Motor neuron (in vitro differentiated cells): ENCODE measurements at regions not wholly inside any gene's neighbourhood (a gene's known extent, or its start where the extent isn't known, plus 50 kb on each side); places are given as distances from the start of the nearest gene placed in this dataset.
A peak's percentile ranks its signal among the peaks of the same experiment; 100 is the strongest.

Experiments
- ATAC-seq, 8 experiments: fragments of 200-7000 bp; cut with Tn5 transposase; replicated peaks in 6 of 8; 2 replicates each; pipeline ENCODE4 v1.8.0; 2021; ENCODE audit warnings: mild to moderate bottlenecking in 8 of 8, moderate library complexity in 8 of 8
- H3K27ac ChIP-seq, 2 donors: fragments of 250-450 bp; sonication (Bioruptor Pico); 2 replicates each; pipeline ENCODE4 v1.9.0; 2021; ENCODE audit warnings: antibody characterized with exemption in 2 of 2, mild to moderate bottlenecking in 2 of 2, moderate library complexity in 1 of 2
- H3K4me1 ChIP-seq, 2 donors: fragments of 250-450 bp; sonication (Bioruptor Pico); replicated peaks in 1 of 2; 2 replicates each; pipeline ENCODE4 v1.6.1; 2021; ENCODE audit warnings: antibody characterized with exemption in 2 of 2, mild to moderate bottlenecking in 2 of 2, moderate library complexity in 1 of 2
- H3K4me3 ChIP-seq, 5 donors: fragments of 250-450 bp; sonication (Bioruptor Pico); 2 replicates each; pipeline ENCODE4 v1.9.0; 2021; ENCODE audit warnings: antibody characterized with exemption in 5 of 5, mild to moderate bottlenecking in 5 of 5, moderate library complexity in 4 of 5
- WGBS, 10 experiments: fragments of 450-650 bp; shearing (Covaris generic); methylation state at CpG; one replicate each; pipeline ENCODE4 v1.0.0; 2022; 5-methylcytosine and 5-hydroxymethylcytosine counted together
- in situ Hi-C, 9 experiments: fragments of 400-800 bp; cut with MboI; loops; one replicate each; pipeline ENCODE4 v1.15.0; 2021; ENCODE audit warnings: low sequenced_read_pairs in 9 of 9, low pct_unique_long_range_greater_than_20kb in 2 of 9; ENCODE audit not compliant: unreplicated experiment in 9 of 9

- in situ Hi-C loops, result no loop called here
- no CpG with 5 or more reads among the region's 4 CpGs for WGBS, 10 experiments
- no peak overlapping the region for H3K27ac ChIP-seq
- peaks cover 5 to 9% of the 10 kb centered on the region in 2 donors for H3K4me1 ChIP-seq
- ATAC-seq, result peak in 2 of 8 experiments; percentile 44 to 51
- no peak overlapping the region for H3K4me3 ChIP-seq
These were observed 819.2 kb downstream of the NLGN4Y start for GRCh38 chrY:15343522-15343921.

DNA sequence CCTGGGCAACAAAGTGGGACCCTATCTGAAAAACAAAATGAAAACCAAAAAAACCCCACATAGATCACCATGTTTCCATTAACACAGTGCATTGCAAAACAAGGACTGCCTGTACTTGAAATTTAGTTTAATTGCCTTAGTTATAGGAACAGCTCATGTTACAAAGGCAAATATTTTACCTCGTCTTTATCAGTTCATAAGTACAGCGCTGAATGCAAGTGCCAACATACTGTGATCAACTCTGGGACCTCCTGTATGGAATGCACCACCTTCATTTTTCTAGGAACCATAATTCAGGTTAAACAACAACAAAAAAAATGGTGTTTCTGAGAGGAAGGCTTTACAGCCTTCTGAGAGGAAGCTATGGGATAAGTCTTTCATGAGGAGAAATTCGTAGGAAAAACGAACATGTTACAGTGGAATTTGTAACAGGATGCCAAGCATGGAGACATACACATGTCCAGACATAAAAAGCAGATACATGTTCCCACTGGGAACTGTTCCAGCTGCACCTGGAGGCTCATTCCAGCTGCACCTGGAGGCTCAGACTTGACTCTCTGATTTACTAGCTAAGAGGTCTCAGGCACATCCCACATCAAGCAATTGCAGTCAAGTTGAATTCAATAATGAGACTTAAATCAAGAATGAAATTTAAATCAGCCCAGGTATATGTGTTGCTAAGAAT is 821.3 kb downstream of the NLGN4Y start:
- in situ Hi-C loops, result no loop called here
- ATAC-seq, result no peak
- 0 to 93% methylated on average over 2 to 3 of the region's 4 CpGs; no CpG with 5 or more reads in 8 of the 10 experiments for WGBS, 10 experiments
- no peak overlapping the region for H3K27ac ChIP-seq
- no peak overlapping the region for H3K4me3 ChIP-seq
- H3K4me1 ChIP-seq, result peaks cover 5 to 9% of the 10 kb centered on the region in 2 donors

GRCh38 chrY:15349351-15349750 is 825.0 kb downstream of the NLGN4Y start:
- in situ Hi-C loops, result no loop called here
- no peak overlapping the region for H3K27ac ChIP-seq
- no peaks in the 10 kb centered on the region for H3K4me1 ChIP-seq
- H3K4me3 ChIP-seq, result no peak overlapping the region
- no peak for ATAC-seq
- 0 to 60% (median 14%) methylated on average over 1 to 2 of the region's 2 CpGs; no CpG with 5 or more reads in 7 of the 10 experiments for WGBS, 10 experiments

DNA sequence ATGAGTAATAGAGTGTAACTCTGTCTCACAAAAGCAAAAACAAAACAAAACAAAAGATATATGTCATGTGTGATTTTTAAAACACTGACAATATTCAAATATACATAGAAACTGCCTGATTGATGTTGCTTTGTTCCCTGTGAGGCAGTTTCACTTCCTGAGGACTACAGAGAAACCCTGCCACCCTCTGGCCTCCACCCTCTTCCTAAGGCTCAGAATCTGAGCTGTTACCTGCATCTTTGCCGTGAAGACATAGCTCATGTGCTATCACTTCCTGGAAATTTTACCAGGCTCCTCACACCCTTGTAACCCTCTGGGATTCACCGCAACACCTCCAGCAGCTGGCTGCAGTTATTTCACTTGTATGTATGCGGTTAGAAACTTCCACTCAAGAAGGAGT is 831.0 kb downstream of the NLGN4Y start:
- ATAC-seq, result no peak
- H3K4me3 ChIP-seq, result no peak overlapping the region
- H3K4me1 ChIP-seq, result no peaks in the 10 kb centered on the region
- no peak overlapping the region for H3K27ac ChIP-seq
- no CpG with 5 or more reads among the region's 3 CpGs for WGBS, 10 experiments
- in situ Hi-C loops, result no loop called here

- no peak for ATAC-seq
- in situ Hi-C loops, result no loop called here
- H3K4me1 ChIP-seq, result no peaks in the 10 kb centered on the region
- H3K4me3 ChIP-seq, result no peak overlapping the region
- no peak overlapping the region for H3K27ac ChIP-seq
These were observed 836.1 kb downstream of the NLGN4Y start for GRCh38 chrY:15360471-15360870.

- ATAC-seq, result peak in 1 of 8 experiments; percentile 30
These were observed 840.7 kb downstream of the NLGN4Y start for GRCh38 chrY:15364996-15365395.

GRCh38 chrY:15368786-15369185 is 844.5 kb downstream of the NLGN4Y start:
- ATAC-seq, result no peak
- Histone ChIP-seq H3K4me3 (no peak overlapping the region), H3K27ac (no peak overlapping the region), H3K4me1 (no peaks in the 10 kb centered on the region)
- WGBS, 10 experiments, result no CpG with 5 or more reads among the region's 3 CpGs
- in situ Hi-C loops, result no loop called here

More at GRCh38 chrY:15364996-15365395, 840.7 kb downstream of the NLGN4Y start:
- 100% methylated on average over 1 of the region's 4 CpGs; no CpG with 5 or more reads in 9 of the 10 experiments for WGBS, 10 experiments
- Histone ChIP-seq H3K27ac (no peak overlapping the region), H3K4me3 (no peak overlapping the region), H3K4me1 (no peaks in the 10 kb centered on the region)
- in situ Hi-C loops, result no loop called here

DNA sequence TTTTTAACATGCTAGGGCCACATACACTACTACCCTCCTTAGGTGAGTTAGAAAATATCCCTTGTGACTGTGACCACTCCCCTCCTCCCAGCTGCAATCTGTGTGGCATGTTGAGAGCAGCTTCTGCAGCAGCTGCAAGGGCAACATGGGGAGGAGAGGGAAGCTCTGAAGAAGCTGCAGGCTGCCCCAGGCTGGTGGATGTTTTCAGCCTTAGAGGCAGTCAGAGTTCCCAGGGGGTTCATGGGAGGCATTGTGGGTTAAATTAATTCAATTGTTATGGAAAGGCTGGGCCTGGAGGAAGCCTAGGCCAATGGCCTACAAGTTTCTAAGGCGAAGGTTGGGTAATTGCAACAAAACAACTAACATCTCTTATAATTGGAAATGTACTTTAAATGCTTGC is 860.8 kb downstream of the NLGN4Y start:
- Histone ChIP-seq H3K27ac (no peak overlapping the region), H3K4me1 (no peaks in the 10 kb centered on the region), H3K4me3 (no peak overlapping the region)
- no peak for ATAC-seq
- in situ Hi-C loops, result no loop called here
- 11% methylated on average over 1 of the region's 1 CpG; no CpG with 5 or more reads in 9 of the 10 experiments for WGBS, 10 experiments

DNA sequence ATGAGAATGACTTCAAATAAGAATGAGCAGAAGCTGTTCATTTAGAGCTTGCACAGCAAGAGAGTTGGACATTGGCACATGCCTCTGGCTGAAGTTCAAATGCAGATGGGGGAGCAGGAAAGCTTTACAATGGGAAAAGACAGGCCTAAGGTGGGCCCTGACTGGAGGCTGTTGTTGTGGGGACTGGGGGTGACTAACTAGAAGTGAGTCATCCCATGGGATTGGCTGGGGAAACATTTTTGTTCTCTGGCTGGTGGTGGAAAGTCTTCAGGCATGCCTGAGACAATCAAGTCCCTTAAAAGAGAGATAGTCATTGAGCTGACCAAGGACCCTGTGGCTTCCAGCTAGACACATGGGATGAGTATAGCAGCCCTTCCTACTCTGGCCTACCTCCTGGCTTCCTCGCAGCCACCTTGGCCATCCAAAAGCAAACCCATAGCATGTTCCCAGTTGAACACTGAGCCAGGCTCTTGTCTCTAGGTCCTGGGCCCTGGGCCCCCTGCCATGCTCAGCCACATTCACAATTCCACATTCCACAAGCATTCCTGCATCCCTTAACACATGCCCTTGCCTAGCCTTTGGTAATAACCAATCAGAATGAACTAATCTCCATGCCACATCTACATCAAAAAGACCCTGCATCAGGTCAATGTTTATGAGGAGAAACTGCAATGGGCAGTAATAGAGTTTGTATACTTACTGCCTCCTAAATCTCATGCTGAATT is 873.4 kb downstream of the NLGN4Y start:
- WGBS, 10 experiments, result no CpG with 5 or more reads among the region's 1 CpG
- no peak for ATAC-seq
- Histone ChIP-seq H3K4me1 (no peaks in the 10 kb centered on the region), H3K4me3 (no peak overlapping the region), H3K27ac (no peak overlapping the region)
- in situ Hi-C loops, result no loop called here

GRCh38 chrY:15402451-15402850 is 878.1 kb downstream of the NLGN4Y start:
- Histone ChIP-seq H3K4me3 (no peak overlapping the region), H3K27ac (no peak overlapping the region), H3K4me1 (no peaks in the 10 kb centered on the region)
- in situ Hi-C loops, result no loop called here
- ATAC-seq, result no peak
- 80 to 100% (median 100%) methylated on average over 1 to 2 of the region's 2 CpGs; no CpG with 5 or more reads in 5 of the 10 experiments for WGBS, 10 experiments

GRCh38 chrY:15404551-15404950 is 880.2 kb downstream of the NLGN4Y start:
- ATAC-seq, result no peak
- Histone ChIP-seq H3K4me3 (no peak overlapping the region), H3K4me1 (no peaks in the 10 kb centered on the region), H3K27ac (no peak overlapping the region)
- in situ Hi-C loops, result no loop called here
- WGBS, 10 experiments, result 75% methylated on average over 1 of the region's 1 CpG; no CpG with 5 or more reads in 9 of the 10 experiments

GRCh38 chrY:15415165-15415564 is 890.8 kb downstream of the NLGN4Y start:
- no peak for ATAC-seq
- in situ Hi-C loops, result no loop called here
- Histone ChIP-seq H3K27ac (no peak overlapping the region), H3K4me1 (no peaks in the 10 kb centered on the region), H3K4me3 (no peak overlapping the region)
- no CpG with 5 or more reads among the region's 1 CpG for WGBS, 10 experiments

- no peaks in the 10 kb centered on the region for H3K4me1 ChIP-seq
- H3K4me3 ChIP-seq, result no peak overlapping the region
- in situ Hi-C loops, result no loop called here
- H3K27ac ChIP-seq, result no peak overlapping the region
- no peak for ATAC-seq
These were observed 894.3 kb downstream of the NLGN4Y start for GRCh38 chrY:15418613-15419012.

- Histone ChIP-seq H3K27ac (no peak overlapping the region), H3K4me3 (peak overlapping the region in 4 of 5 donors; percentile 11 to 23 (median 18)), H3K4me1 (no peaks in the 10 kb centered on the region)
- 20% methylated on average over 1 of the region's 6 CpGs; no CpG with 5 or more reads in 9 of the 10 experiments for WGBS, 10 experiments
- peak in 6 of 8 experiments; percentile 35 to 77 (median 70) for ATAC-seq
- in situ Hi-C loops, result no loop called here
These were observed 900.4 kb downstream of the NLGN4Y start for GRCh38 chrY:15424665-15425132.
